ENCODE measurements at regions not wholly inside any gene's neighbourhood (a gene's known extent, or its start where the extent isn't known, plus 50 kb on each side); places are given as distances from the start of the nearest gene placed in this dataset.

DNA sequence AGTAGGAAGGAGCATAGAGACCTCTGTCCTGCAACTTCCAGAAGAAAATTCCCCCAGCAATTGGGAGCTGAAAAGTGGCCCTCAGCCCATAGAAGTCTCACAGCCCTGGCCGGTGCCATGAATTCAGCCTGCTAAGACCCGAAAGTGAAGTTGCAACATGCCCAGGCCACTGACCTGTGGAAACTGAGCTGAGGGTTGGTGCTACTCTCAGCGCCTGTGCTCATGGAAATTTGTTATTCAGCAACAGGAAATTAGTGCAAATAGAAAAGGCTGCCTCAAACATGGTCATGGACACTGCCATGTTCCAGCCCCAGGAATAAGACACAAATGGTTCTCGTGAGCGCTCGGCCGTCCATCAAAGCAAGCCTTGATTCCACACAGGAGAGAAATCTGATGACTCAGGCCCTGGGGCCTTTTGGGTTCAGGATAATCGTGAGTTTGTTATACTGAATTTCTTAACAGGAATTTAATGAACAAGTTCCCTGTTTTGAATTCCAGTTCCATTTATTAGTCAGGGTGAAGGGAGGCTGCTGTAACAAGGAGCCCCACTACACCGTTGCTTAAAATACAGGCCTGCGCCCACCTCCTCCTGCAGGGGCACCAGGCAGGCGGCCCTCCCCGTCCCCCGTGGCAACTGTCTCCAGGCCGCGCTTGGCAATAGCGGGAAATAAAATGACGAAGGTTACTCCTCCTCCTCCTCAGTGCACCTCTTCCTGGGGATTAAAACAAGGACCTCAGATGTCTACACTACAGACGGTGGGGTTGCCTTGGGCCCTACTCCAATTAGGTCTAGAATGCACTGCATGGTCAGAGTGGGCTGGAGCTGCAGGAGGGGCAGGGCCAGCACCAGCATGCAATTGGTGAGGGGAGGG lies 152.9 kb downstream of the ERMARD start:
- WGBS = 89% methylated on average over 18 of the region's 18 CpGs
- Histone ChIP-seq H3K27ac (replicated peaks in 1 of 4) (no peak overlapping the region), H3K36me3 (no peaks in the 10 kb centered on the region), H3K9me3 (no peaks in the 10 kb centered on the region), H3K4me1 (peaks cover 9 to 29% (median 22%) of the 10 kb centered on the region in 4 donors), H3K27me3 (peaks cover 0 to 10% (median 0%) of the 10 kb centered on the region in 4 donors), H3K4me3 (no peak overlapping the region)
- DNase-seq (ENCODE audit: extremely low spot score) = no peak
- intact Hi-C loops (cut with DNase I) = no loop called here
- no peak for TF ChIP-seq EP300 (IDR thresholded peaks at IDR 0.05)
- TF ChIP-seq, protein P1, sequence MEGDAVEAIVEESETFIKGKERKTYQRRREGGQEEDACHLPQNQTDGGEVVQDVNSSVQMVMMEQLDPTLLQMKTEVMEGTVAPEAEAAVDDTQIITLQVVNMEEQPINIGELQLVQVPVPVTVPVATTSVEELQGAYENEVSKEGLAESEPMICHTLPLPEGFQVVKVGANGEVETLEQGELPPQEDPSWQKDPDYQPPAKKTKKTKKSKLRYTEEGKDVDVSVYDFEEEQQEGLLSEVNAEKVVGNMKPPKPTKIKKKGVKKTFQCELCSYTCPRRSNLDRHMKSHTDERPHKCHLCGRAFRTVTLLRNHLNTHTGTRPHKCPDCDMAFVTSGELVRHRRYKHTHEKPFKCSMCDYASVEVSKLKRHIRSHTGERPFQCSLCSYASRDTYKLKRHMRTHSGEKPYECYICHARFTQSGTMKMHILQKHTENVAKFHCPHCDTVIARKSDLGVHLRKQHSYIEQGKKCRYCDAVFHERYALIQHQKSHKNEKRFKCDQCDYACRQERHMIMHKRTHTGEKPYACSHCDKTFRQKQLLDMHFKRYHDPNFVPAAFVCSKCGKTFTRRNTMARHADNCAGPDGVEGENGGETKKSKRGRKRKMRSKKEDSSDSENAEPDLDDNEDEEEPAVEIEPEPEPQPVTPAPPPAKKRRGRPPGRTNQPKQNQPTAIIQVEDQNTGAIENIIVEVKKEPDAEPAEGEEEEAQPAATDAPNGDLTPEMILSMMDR (IDR thresholded peaks at IDR 0.05) = no peak
- TF ChIP-seq POLR2AphosphoS5 (IDR thresholded peaks at IDR 0.05) = no peak
- no peak for TF ChIP-seq POLR2A (IDR thresholded peaks at IDR 0.05; ENCODE audit: low read depth)

DNA sequence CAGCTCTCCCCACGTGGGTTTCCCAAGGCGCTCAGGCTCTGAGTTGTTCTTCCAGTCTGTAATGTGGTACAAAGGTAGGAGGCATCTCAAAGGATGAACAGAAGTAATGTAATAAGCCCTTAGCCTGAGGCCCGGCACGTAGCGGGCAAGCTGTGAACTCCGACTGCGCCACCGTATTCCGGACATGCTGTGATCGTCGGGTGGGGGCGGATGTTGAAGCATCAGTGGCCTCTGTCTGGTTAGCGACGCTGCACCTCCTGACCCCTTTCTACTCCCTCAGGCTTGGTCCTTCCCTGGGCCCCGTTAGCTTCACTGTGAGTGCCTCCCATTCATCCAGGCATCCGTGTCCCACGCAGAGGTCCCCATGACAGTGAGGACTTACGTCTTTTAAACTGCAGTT lies 151.7 kb downstream of the ERMARD start:
- Histone ChIP-seq H3K4me1 (peaks cover 9 to 29% (median 22%) of the 10 kb centered on the region in 4 donors), H3K36me3 (no peaks in the 10 kb centered on the region), H3K9me3 (no peaks in the 10 kb centered on the region), H3K27ac (replicated peaks in 1 of 4) (no peak overlapping the region), H3K27me3 (peaks cover 0 to 10% (median 0%) of the 10 kb centered on the region in 4 donors), H3K4me3 (no peak overlapping the region)
- no peak for DNase-seq (ENCODE audit: extremely low spot score)
- TF ChIP-seq POLR2AphosphoS5 (IDR thresholded peaks at IDR 0.05) (no peak), EP300 (IDR thresholded peaks at IDR 0.05) (no peak), POLR2A (IDR thresholded peaks at IDR 0.05; ENCODE audit: low read depth) (no peak)
- TF ChIP-seq, protein P1 (IDR thresholded peaks at IDR 0.05) = no peak
- intact Hi-C loops (cut with DNase I) = no loop called here
- WGBS = 93% methylated on average over 18 of the region's 18 CpGs

DNA sequence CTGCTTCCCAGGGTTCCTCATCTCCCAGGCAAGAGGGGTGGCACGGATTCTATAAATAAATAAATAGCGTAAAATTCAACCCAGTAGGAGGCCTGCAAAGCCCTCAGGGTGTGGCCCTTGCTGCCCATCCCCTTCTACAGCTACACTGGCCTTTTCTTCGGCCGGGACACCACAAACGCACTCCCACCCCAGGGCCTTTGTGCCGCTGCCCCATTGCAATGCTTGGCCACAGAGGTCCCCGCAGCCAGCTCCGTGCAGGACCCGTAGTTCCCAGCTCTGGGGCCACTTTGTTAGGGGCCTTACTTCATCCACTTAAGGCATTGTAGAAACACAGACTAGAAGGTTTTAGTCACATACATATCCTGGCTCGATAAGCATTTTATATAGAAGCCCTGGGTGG lies 151.2 kb downstream of the ERMARD start:
- Histone ChIP-seq H3K4me1 (peaks cover 9 to 29% (median 22%) of the 10 kb centered on the region in 4 donors), H3K9me3 (no peaks in the 10 kb centered on the region), H3K27ac (replicated peaks in 1 of 4) (no peak overlapping the region), H3K36me3 (no peaks in the 10 kb centered on the region), H3K4me3 (no peak overlapping the region), H3K27me3 (peaks cover 0 to 6% (median 0%) of the 10 kb centered on the region in 4 donors)
- TF ChIP-seq, protein P1 (IDR thresholded peaks at IDR 0.05) = no peak
- no peak for TF ChIP-seq POLR2A (IDR thresholded peaks at IDR 0.05; ENCODE audit: low read depth)
- TF ChIP-seq POLR2AphosphoS5 (IDR thresholded peaks at IDR 0.05) = no peak
- no peak for TF ChIP-seq EP300 (IDR thresholded peaks at IDR 0.05)
- 94% methylated on average over 9 of the region's 10 CpGs for WGBS
- no peak for DNase-seq (ENCODE audit: extremely low spot score)
- intact Hi-C loops (cut with DNase I) = no loop called here

DNA sequence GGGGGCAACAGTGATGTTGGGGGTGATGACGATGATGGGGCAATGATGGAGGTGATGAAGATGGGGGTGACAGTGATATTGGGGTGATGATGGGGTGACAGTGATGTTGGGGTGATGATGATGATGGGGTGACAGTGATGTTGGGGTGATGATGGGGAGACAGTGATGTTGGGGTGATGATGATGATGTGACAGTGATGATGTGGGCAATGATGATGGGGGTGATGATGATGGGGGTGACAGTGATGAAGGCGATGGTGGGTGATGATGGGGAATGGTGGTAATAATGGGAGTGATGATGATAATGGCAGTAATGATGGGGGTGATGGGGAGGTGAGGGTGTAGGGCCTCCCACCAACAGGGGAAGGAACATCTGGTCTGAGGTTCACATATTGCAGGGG lies 150.6 kb downstream of the ERMARD start:
- TF ChIP-seq EP300 (IDR thresholded peaks at IDR 0.05) = no peak
- Histone ChIP-seq H3K27ac (replicated peaks in 1 of 4) (no peak overlapping the region), H3K4me1 (peaks cover 9 to 24% (median 22%) of the 10 kb centered on the region in 4 donors), H3K27me3 (peaks cover 0 to 5% (median 0%) of the 10 kb centered on the region in 4 donors), H3K4me3 (no peak overlapping the region), H3K36me3 (no peaks in the 10 kb centered on the region), H3K9me3 (no peaks in the 10 kb centered on the region)
- WGBS = 97% methylated on average over 2 of the region's 2 CpGs
- intact Hi-C loops (cut with DNase I) = no loop called here
- no peak for DNase-seq (ENCODE audit: extremely low spot score)

DNA sequence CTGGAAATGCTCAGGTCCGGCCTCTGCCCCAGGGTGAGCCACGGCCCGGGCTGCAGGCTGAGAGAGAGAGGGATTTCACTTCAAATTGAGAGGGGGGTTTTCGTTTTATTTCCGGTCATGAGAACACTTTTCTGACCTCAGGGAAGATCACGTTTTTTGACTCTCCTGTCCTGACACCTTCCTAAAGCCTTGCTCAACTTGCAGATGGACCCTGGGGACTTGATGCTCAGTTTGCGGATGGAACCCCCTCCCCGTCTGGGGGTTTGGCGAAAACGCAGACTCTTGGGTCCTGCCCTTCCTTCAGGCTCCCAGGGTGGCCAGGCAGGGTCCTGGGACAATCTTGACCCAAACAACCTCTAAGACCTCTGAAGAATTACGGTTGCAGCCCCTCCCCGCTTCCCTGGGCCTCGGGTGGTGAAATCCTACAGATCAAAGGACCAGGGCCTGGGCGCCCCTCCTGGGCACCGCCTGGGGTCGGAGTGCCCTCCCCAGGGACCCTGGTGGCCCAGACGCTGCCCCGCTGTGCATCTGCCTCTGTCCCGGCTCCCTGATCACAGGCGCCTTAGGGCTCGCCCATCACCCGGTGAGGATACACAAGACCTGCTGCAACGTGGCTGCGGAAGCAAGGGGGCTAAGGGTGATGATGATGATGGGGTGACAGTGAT lies 148.2 kb downstream of the ERMARD start:
- WGBS = 66% methylated on average over 19 of the region's 24 CpGs
- intact Hi-C loops (cut with DNase I) = no loop called here
- Histone ChIP-seq H3K9me3 (no peaks in the 10 kb centered on the region), H3K36me3 (no peaks in the 10 kb centered on the region), H3K4me1 (peaks cover under 1 to 5% (median 2%) of the 10 kb centered on the region in 4 donors), H3K27ac (replicated peaks in 1 of 4) (no peak overlapping the region), H3K4me3 (no peak overlapping the region), H3K27me3 (peaks cover 0 to 8% (median 0%) of the 10 kb centered on the region in 4 donors)
- TF ChIP-seq EP300 (IDR thresholded peaks at IDR 0.05) (no peak), POLR2A (IDR thresholded peaks at IDR 0.05; ENCODE audit: low read depth) (no peak), POLR2AphosphoS5 (IDR thresholded peaks at IDR 0.05) (no peak)
- TF ChIP-seq, protein P1 (IDR thresholded peaks at IDR 0.05) = no peak
- no peak for DNase-seq (ENCODE audit: extremely low spot score)

Measured in esophagus muscularis mucosa (tissue), 4 donors.